ENCODE measurements at regions not wholly inside any gene's neighbourhood (a gene's known extent, or its start where the extent isn't known, plus 50 kb on each side); places are given as distances from the start of the nearest gene placed in this dataset.

- DNase-seq (ENCODE audit: extremely low spot score): no peak
- POLR2A ChIA-PET: no interaction called here
- CTCF ChIA-PET: no interaction called here
- TF ChIP-seq BHLHE40 (IDR thresholded peaks at IDR 0.05; ENCODE audit: borderline replicate concordance) (no peak), L3MBTL2 (conservative IDR thresholded peaks at IDR 0.05) (no peak), SP1 (IDR thresholded peaks at IDR 0.05) (no peak), ELF4 (IDR thresholded peaks at IDR 0.05) (no peak), NFRKB (IDR thresholded peaks at IDR 0.05) (no peak), HDGF (IDR thresholded peaks at IDR 0.05; ENCODE audit: borderline replicate concordance) (no peak), CTBP1 (IDR thresholded peaks at IDR 0.05; ENCODE audit: borderline replicate concordance) (no peak)
These were observed 106.7 kb upstream of the SOD1 start for GRCh38 chr21:31552826-31553225.

- ChIA-PET CTCF (no interaction called here), POLR2A (no interaction called here)
- no peak for TF ChIP-seq ELF4 (IDR thresholded peaks at IDR 0.05)
- no peak for TF ChIP-seq FOXK2 (IDR thresholded peaks at IDR 0.05)
- TF ChIP-seq BHLHE40 (IDR thresholded peaks at IDR 0.05; ENCODE audit: borderline replicate concordance): no peak
- TF ChIP-seq ZNF384 (IDR thresholded peaks at IDR 0.05): no peak
- TF ChIP-seq PKNOX1 (IDR thresholded peaks at IDR 0.05): no peak
- no peak for TF ChIP-seq ARNT (IDR thresholded peaks at IDR 0.05)
- TF ChIP-seq NFRKB (IDR thresholded peaks at IDR 0.05): no peak
- TF ChIP-seq FOXM1 (IDR thresholded peaks at IDR 0.05; ENCODE audit: borderline replicate concordance): no peak
- no peak for TF ChIP-seq FOXA1 (IDR thresholded peaks at IDR 0.05)
- no peak for TF ChIP-seq SUZ12 (IDR thresholded peaks at IDR 0.05)
- no peak for TF ChIP-seq CTBP1 (IDR thresholded peaks at IDR 0.05; ENCODE audit: borderline replicate concordance)
- no peak for TF ChIP-seq SP1 (IDR thresholded peaks at IDR 0.05)
- no peak for DNase-seq (ENCODE audit: extremely low spot score)
These were observed 109.4 kb upstream of the SOD1 start for GRCh38 chr21:31550070-31550469.

- no peak for TF ChIP-seq NFRKB (IDR thresholded peaks at IDR 0.05)
- no peak for TF ChIP-seq ARNT (IDR thresholded peaks at IDR 0.05)
- TF ChIP-seq SUZ12 (IDR thresholded peaks at IDR 0.05): no peak
- TF ChIP-seq FOXA1 (IDR thresholded peaks at IDR 0.05): no peak
- no peak for TF ChIP-seq L3MBTL2 (conservative IDR thresholded peaks at IDR 0.05)
- no peak for TF ChIP-seq CTBP1 (IDR thresholded peaks at IDR 0.05; ENCODE audit: borderline replicate concordance)
- no peak for TF ChIP-seq SP1 (IDR thresholded peaks at IDR 0.05)
- no peak for DNase-seq (ENCODE audit: extremely low spot score)
- POLR2A ChIA-PET: interaction anchor here (3.6 kb wide), 1 partner anchor 9 kb away, joined by 45 read pairs; no protein-coding TSS in a partner anchor
- CTCF ChIA-PET: interaction anchor here (0.6 to 2.3 kb wide), 4 partner anchors 10 to 1791 kb away, joined by 3 to 11 read pairs (median 5); no protein-coding TSS in a partner anchor
These were observed 110.8 kb upstream of the SOD1 start for GRCh38 chr21:31548688-31549087.

- ChIA-PET CTCF (interaction anchor here (1.8 kb wide), 1 partner anchor 35 kb away, joined by 11 read pairs; no protein-coding TSS in a partner anchor), POLR2A (interaction anchor here (3.6 kb wide), 1 partner anchor 11 kb away, joined by 45 read pairs; no protein-coding TSS in a partner anchor)
- TF ChIP-seq FOXK2 (IDR thresholded peaks at IDR 0.05): no peak
- no peak for TF ChIP-seq FOXM1 (IDR thresholded peaks at IDR 0.05; ENCODE audit: borderline replicate concordance)
- TF ChIP-seq ARNT (IDR thresholded peaks at IDR 0.05): no peak
- no peak for TF ChIP-seq HDGF (IDR thresholded peaks at IDR 0.05; ENCODE audit: borderline replicate concordance)
- TF ChIP-seq L3MBTL2 (conservative IDR thresholded peaks at IDR 0.05): no peak
- TF ChIP-seq FOXA1 (IDR thresholded peaks at IDR 0.05): no peak
- no peak for TF ChIP-seq TARDBP (IDR thresholded peaks at IDR 0.05)
- TF ChIP-seq SUZ12 (IDR thresholded peaks at IDR 0.05): no peak
- TF ChIP-seq PKNOX1 (IDR thresholded peaks at IDR 0.05): no peak
- TF ChIP-seq CTBP1 (IDR thresholded peaks at IDR 0.05; ENCODE audit: borderline replicate concordance): no peak
- TF ChIP-seq BHLHE40 (IDR thresholded peaks at IDR 0.05; ENCODE audit: borderline replicate concordance): no peak
- no peak for TF ChIP-seq NFRKB (IDR thresholded peaks at IDR 0.05)
- no peak for DNase-seq (ENCODE audit: extremely low spot score)
These were observed 112.9 kb upstream of the SOD1 start for GRCh38 chr21:31546443-31547170.

GRCh38 chr21:31545036-31545435 lies 114.5 kb upstream of the SOD1 start:
- DNase-seq (ENCODE audit: extremely low spot score): no peak
- CTCF ChIA-PET: interaction anchor here (1.0 kb wide), 1 partner anchor 59 kb away, joined by 3 read pairs; no protein-coding TSS in a partner anchor
- POLR2A ChIA-PET: interaction anchor here (3.2 kb wide), 1 partner anchor 14 kb away, joined by 26 read pairs; no protein-coding TSS in a partner anchor
- TF ChIP-seq HDGF (IDR thresholded peaks at IDR 0.05; ENCODE audit: borderline replicate concordance): no peak
- TF ChIP-seq FOXK2 (IDR thresholded peaks at IDR 0.05): no peak
- TF ChIP-seq ELF4 (IDR thresholded peaks at IDR 0.05): no peak
- TF ChIP-seq NFRKB (IDR thresholded peaks at IDR 0.05): no peak
- no peak for TF ChIP-seq ARNT (IDR thresholded peaks at IDR 0.05)
- TF ChIP-seq CTBP1 (IDR thresholded peaks at IDR 0.05; ENCODE audit: borderline replicate concordance): no peak

GRCh38 chr21:31543191-31543590 lies 116.3 kb upstream of the SOD1 start:
- CTCF ChIA-PET: interaction anchor here (1.2 kb wide), 1 partner anchor 37 kb away, joined by 4 read pairs; no protein-coding TSS in a partner anchor
- TF ChIP-seq ELF4 (IDR thresholded peaks at IDR 0.05): no peak
- TF ChIP-seq NFRKB (IDR thresholded peaks at IDR 0.05): no peak
- no peak for TF ChIP-seq L3MBTL2 (conservative IDR thresholded peaks at IDR 0.05)
- no peak for TF ChIP-seq BHLHE40 (IDR thresholded peaks at IDR 0.05; ENCODE audit: borderline replicate concordance)
- TF ChIP-seq TARDBP (IDR thresholded peaks at IDR 0.05): no peak
- no peak for TF ChIP-seq LEF1 (IDR thresholded peaks at IDR 0.05; ENCODE audit: borderline replicate concordance)
- TF ChIP-seq ARNT (IDR thresholded peaks at IDR 0.05): no peak
- no peak for TF ChIP-seq FOXK2 (IDR thresholded peaks at IDR 0.05)
- TF ChIP-seq SUZ12 (IDR thresholded peaks at IDR 0.05): no peak
- no peak for TF ChIP-seq PKNOX1 (IDR thresholded peaks at IDR 0.05)
- TF ChIP-seq CTBP1 (IDR thresholded peaks at IDR 0.05; ENCODE audit: borderline replicate concordance): no peak
- TF ChIP-seq ZNF384 (IDR thresholded peaks at IDR 0.05): no peak
- no peak for TF ChIP-seq FOXA1 (IDR thresholded peaks at IDR 0.05)
- TF ChIP-seq HDGF (IDR thresholded peaks at IDR 0.05; ENCODE audit: borderline replicate concordance): no peak
- no peak for TF ChIP-seq FOXM1 (IDR thresholded peaks at IDR 0.05; ENCODE audit: borderline replicate concordance)
- TF ChIP-seq SP1 (IDR thresholded peaks at IDR 0.05): no peak
- POLR2A ChIA-PET: interaction anchor here (3.2 kb wide), 1 partner anchor 16 kb away, joined by 26 read pairs; no protein-coding TSS in a partner anchor
- no peak for DNase-seq (ENCODE audit: extremely low spot score)

Data from HEK293T (cell line).